WTC11 (cell line): ENCODE measurements at regions not wholly inside any gene's neighbourhood (a gene's known extent, or its start where the extent isn't known, plus 50 kb on each side); places are given as distances from the start of the nearest gene placed in this dataset.

Source experiments
- ATAC-seq: fragments of 200-7000 bp; cut with Tn5 transposase; 2 replicates; pipeline ENCODE4 v1.10.0; 2021; ENCODE audit warnings: mild to moderate bottlenecking, moderate library complexity
- CTCF ChIA-PET: fragments of 300-600 bp; sonication (Branson Sonifier 250); formaldehyde crosslinking; loops from one replicate; lab custom pipeline; 2021; ENCODE audit warnings: antibody characterized with exemption; lab: Charles Lee
- POLR2A ChIA-PET: fragments of 350-600 bp; sonication (Branson Sonifier 250); formaldehyde crosslinking; loops from one replicate; lab custom pipeline; 2021; ENCODE audit warnings: antibody characterized with exemption; lab: Charles Lee
- DNase-seq: peaks from one replicate; pipeline ENCODE4 v3.0.0; 2021; ENCODE audit warnings: low spot score
- H3K27ac Mint-ChIP-seq: 2 replicates; pipeline ENCODE4 v1.8.0; 2021; ENCODE audit warnings: mixed read lengths
- H3K27me3 Mint-ChIP-seq: 2 replicates; pipeline ENCODE4 v1.8.0; 2021; ENCODE audit warnings: low read depth, mild to moderate bottlenecking, moderate library complexity, mixed read lengths
- H3K36me3 Mint-ChIP-seq: 2 replicates; pipeline ENCODE4 v1.8.0; 2021; ENCODE audit warnings: mixed read lengths
- H3K4me1 Mint-ChIP-seq: 2 replicates; pipeline ENCODE4 v1.8.0; 2022; ENCODE audit warnings: mixed read lengths
- H3K4me3 Mint-ChIP-seq: 2 replicates; pipeline ENCODE4 v1.8.0; 2021; ENCODE audit warnings: mild to moderate bottlenecking, moderate library complexity, mixed read lengths
- H3K9me3 Mint-ChIP-seq: 2 replicates; pipeline ENCODE4 v1.8.0; 2021; ENCODE audit warnings: mixed read lengths
- ATF1 ChIP-seq: sonication (generic); formaldehyde crosslinking; IDR thresholded peaks from 2 replicates; pipeline ENCODE4 v1.8.1; 2023; ENCODE audit warnings: mild to moderate bottlenecking, moderate library complexity, missing genetic modification reagents
- ELF4 ChIP-seq: sonication (generic); formaldehyde crosslinking; IDR thresholded peaks from 2 replicates; pipeline ENCODE4 v1.8.1; 2022; ENCODE audit warnings: low read depth, mild to moderate bottlenecking, moderate library complexity, missing genetic modification reagents
- GTF2I ChIP-seq: fragments of 250-450 bp; sonication (Bioruptor Pico); conservative IDR thresholded peaks from 2 replicates; pipeline ENCODE4 v1.4.0; 2021; ENCODE audit warnings: mild to moderate bottlenecking
- HMGA2 ChIP-seq: fragments of 250-450 bp; sonication (Bioruptor Pico); IDR thresholded peaks from 2 replicates; pipeline ENCODE4 v1.4.0; 2021; ENCODE audit warnings: mild to moderate bottlenecking, moderate library complexity
- IRF2 ChIP-seq: sonication (generic); formaldehyde crosslinking; IDR thresholded peaks from 2 replicates; pipeline ENCODE4 v1.8.0; 2022; ENCODE audit warnings: low read depth, missing genetic modification reagents, borderline replicate concordance
- JAZF1 ChIP-seq: fragments of 250-450 bp; sonication (Bioruptor Pico); IDR thresholded peaks from 2 replicates; pipeline ENCODE4 v1.9.0; 2021; ENCODE audit warnings: moderate library complexity, mild to moderate bottlenecking, inconsistent platforms
- KAT7 ChIP-seq: sonication (generic); formaldehyde crosslinking; IDR thresholded peaks from 2 replicates; pipeline ENCODE4 v1.8.1; 2023; ENCODE audit warnings: missing genetic modification reagents, mild to moderate bottlenecking, borderline replicate concordance
- NFATC4 ChIP-seq: fragments of 250-450 bp; sonication (Bioruptor Pico); IDR thresholded peaks from 2 replicates; pipeline ENCODE4 v1.9.0; 2021; ENCODE audit warnings: mild to moderate bottlenecking
- NFE2L1 ChIP-seq: sonication (generic); formaldehyde crosslinking; IDR thresholded peaks from 2 replicates; pipeline ENCODE4 v1.8.1; 2023; ENCODE audit warnings: missing genetic modification reagents
- NR1H2 ChIP-seq: sonication (generic); formaldehyde crosslinking; IDR thresholded peaks from 2 replicates; pipeline ENCODE4 v1.9.0; 2021; ENCODE audit warnings: mild to moderate bottlenecking, moderate library complexity, missing genetic modification reagents
- NR2C2 ChIP-seq: sonication (generic); formaldehyde crosslinking; IDR thresholded peaks from 2 replicates; pipeline ENCODE4 v1.8.0; 2022; ENCODE audit warnings: mild to moderate bottlenecking, missing genetic modification reagents
- PRRX2 ChIP-seq: fragments of 250-450 bp; sonication (Bioruptor Pico); IDR thresholded peaks from 2 replicates; pipeline ENCODE4 v1.8.0; 2021; ENCODE audit warnings: mild to moderate bottlenecking
- TCF7 ChIP-seq: sonication (generic); formaldehyde crosslinking; IDR thresholded peaks from 2 replicates; pipeline ENCODE4 v1.8.0; 2022; ENCODE audit warnings: mild to moderate bottlenecking, low read depth, missing genetic modification reagents, moderate library complexity
- TP53 ChIP-seq: sonication (generic); formaldehyde crosslinking; IDR thresholded peaks from 2 replicates; pipeline ENCODE4 v1.8.1; 2023; ENCODE audit warnings: mild to moderate bottlenecking, missing genetic modification reagents
- ZBTB21 ChIP-seq: sonication (generic); formaldehyde crosslinking; IDR thresholded peaks from 2 replicates; pipeline ENCODE4 v1.8.1; 2023; ENCODE audit warnings: mild to moderate bottlenecking, missing genetic modification reagents, borderline replicate concordance
- ZNF121 ChIP-seq: sonication (generic); formaldehyde crosslinking; IDR thresholded peaks from 2 replicates; pipeline ENCODE4 v1.8.0; 2023; ENCODE audit warnings: missing genetic modification reagents
- ZNF138 ChIP-seq: sonication (generic); formaldehyde crosslinking; conservative IDR thresholded peaks from 2 replicates; pipeline ENCODE4 v1.8.1; 2022; ENCODE audit warnings: mild to moderate bottlenecking, moderate library complexity, missing genetic modification reagents
- ZNF232 ChIP-seq: sonication (generic); formaldehyde crosslinking; IDR thresholded peaks from 2 replicates; pipeline ENCODE4 v1.8.0; 2022; ENCODE audit warnings: mild to moderate bottlenecking, missing genetic modification reagents
- ZNF396 ChIP-seq: fragments of 250-450 bp; sonication (Bioruptor Pico); IDR thresholded peaks from 2 replicates; pipeline ENCODE4 v1.8.0; 2021; ENCODE audit warnings: mild to moderate bottlenecking, moderate library complexity, borderline replicate concordance
- TF ChIP-seq, protein P1 (sequence below): sonication (generic); formaldehyde crosslinking; IDR thresholded peaks from 2 replicates; pipeline ENCODE4 v1.8.0; 2022; ENCODE audit warnings: mild to moderate bottlenecking, missing genetic modification reagents
- TF ChIP-seq, protein P2 (sequence below): sonication (generic); formaldehyde crosslinking; IDR thresholded peaks from 2 replicates; pipeline ENCODE4 v1.8.1; 2023; ENCODE audit warnings: mild to moderate bottlenecking, missing genetic modification reagents, moderate library complexity
- TF ChIP-seq, protein P3 (sequence below): sonication (generic); formaldehyde crosslinking; IDR thresholded peaks from 2 replicates; pipeline ENCODE4 v1.8.1; 2023; ENCODE audit warnings: mild to moderate bottlenecking, missing genetic modification reagents
- TF ChIP-seq, protein P4 (sequence below): sonication (generic); formaldehyde crosslinking; IDR thresholded peaks from 2 replicates; pipeline ENCODE4 v1.8.0; 2023; ENCODE audit warnings: missing genetic modification reagents
- TF ChIP-seq, protein P5 (sequence below): sonication (generic); formaldehyde crosslinking; IDR thresholded peaks from 2 replicates; pipeline ENCODE4 v1.8.1; 2022; ENCODE audit warnings: mild to moderate bottlenecking, moderate library complexity, missing genetic modification reagents
- TF ChIP-seq, protein P6 (sequence below): sonication (generic); formaldehyde crosslinking; IDR thresholded peaks from 2 replicates; pipeline ENCODE4 v1.8.1; 2023; ENCODE audit warnings: mild to moderate bottlenecking, missing genetic modification reagents, moderate library complexity
- TF ChIP-seq, protein P7 (sequence below): sonication (generic); formaldehyde crosslinking; conservative IDR thresholded peaks from 2 replicates; pipeline ENCODE4 v1.8.1; 2023; ENCODE audit warnings: mild to moderate bottlenecking, low read depth, missing genetic modification reagents, moderate library complexity

DNA sequence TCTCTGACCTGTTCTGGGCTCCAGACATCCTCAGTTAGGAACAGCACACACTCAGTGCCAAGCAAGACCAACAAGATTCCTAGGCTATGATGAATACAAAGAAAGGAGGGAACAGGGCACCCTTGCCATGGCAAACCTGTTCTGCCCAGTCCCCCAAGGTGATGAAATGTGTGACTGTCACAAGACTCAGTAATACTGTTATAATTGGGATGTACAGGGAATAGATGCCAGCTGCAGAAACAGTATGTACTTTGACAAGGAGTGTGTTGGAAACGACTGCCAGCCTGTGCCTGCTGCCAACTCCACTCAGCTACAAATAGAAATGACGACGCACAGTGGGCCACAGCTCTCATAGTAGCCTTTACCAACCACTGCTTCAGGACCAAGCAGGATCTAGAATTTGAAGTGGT is 453.0 kb downstream of the EFNA5 start:
- no peak for DNase-seq
- Mint-ChIP-seq H3K4me1 (no peaks in the 10 kb centered on the region), H3K27ac (no peak overlapping the region), H3K4me3 (no peak overlapping the region), H3K27me3 (no peaks in the 10 kb centered on the region), H3K9me3 (no peaks in the 10 kb centered on the region), H3K36me3 (no peaks in the 10 kb centered on the region)
- POLR2A ChIA-PET = no interaction called here
- CTCF ChIA-PET = no interaction called here
- TF ChIP-seq, protein P1, sequence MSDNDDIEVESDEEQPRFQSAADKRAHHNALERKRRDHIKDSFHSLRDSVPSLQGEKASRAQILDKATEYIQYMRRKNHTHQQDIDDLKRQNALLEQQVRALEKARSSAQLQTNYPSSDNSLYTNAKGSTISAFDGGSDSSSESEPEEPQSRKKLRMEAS (CRISPR knock-in tag) = no peak
- TF ChIP-seq TP53 (no peak), TCF7 (CRISPR knock-in tag) (no peak), NFE2L1 (CRISPR knock-in tag) (no peak), ATF1 (CRISPR knock-in tag) (no peak), NR1H2 (CRISPR knock-in tag) (no peak), ZNF396 (no peak), PRRX2 (CRISPR knock-in tag) (no peak), KAT7 (CRISPR knock-in tag) (no peak)
- TF ChIP-seq, protein P2, sequence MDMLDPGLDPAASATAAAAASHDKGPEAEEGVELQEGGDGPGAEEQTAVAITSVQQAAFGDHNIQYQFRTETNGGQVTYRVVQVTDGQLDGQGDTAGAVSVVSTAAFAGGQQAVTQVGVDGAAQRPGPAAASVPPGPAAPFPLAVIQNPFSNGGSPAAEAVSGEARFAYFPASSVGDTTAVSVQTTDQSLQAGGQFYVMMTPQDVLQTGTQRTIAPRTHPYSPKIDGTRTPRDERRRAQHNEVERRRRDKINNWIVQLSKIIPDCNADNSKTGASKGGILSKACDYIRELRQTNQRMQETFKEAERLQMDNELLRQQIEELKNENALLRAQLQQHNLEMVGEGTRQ (CRISPR knock-in tag) = no peak
- no peak for ATAC-seq

DNA sequence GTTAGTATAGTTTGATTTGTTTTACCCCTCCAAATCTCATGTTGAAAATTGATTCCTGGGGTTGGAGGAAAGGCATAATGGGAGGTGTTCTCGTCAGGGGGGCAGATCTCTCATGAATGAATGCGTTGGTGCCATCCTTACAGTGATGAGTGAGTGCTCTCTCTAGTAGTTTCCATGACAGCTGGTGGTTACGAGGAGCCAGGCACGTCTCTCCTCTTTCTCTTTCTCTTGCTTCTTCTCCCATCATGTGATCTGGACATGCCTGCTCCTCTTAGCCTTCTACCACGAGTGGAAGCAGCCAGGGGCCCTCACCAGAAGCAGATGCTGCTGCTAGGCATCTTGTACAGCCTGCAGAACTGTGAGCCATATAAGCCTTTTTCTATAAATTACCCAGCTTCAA is 454.1 kb downstream of the EFNA5 start:
- no peak for DNase-seq
- H3K36me3 Mint-ChIP-seq = no peaks in the 10 kb centered on the region
- POLR2A ChIA-PET = no interaction called here
- H3K27me3 Mint-ChIP-seq = no peaks in the 10 kb centered on the region
- TF ChIP-seq, protein P3, sequence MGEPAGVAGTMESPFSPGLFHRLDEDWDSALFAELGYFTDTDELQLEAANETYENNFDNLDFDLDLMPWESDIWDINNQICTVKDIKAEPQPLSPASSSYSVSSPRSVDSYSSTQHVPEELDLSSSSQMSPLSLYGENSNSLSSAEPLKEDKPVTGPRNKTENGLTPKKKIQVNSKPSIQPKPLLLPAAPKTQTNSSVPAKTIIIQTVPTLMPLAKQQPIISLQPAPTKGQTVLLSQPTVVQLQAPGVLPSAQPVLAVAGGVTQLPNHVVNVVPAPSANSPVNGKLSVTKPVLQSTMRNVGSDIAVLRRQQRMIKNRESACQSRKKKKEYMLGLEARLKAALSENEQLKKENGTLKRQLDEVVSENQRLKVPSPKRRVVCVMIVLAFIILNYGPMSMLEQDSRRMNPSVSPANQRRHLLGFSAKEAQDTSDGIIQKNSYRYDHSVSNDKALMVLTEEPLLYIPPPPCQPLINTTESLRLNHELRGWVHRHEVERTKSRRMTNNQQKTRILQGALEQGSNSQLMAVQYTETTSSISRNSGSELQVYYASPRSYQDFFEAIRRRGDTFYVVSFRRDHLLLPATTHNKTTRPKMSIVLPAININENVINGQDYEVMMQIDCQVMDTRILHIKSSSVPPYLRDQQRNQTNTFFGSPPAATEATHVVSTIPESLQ (CRISPR knock-in tag) = no peak
- TF ChIP-seq, protein P4, sequence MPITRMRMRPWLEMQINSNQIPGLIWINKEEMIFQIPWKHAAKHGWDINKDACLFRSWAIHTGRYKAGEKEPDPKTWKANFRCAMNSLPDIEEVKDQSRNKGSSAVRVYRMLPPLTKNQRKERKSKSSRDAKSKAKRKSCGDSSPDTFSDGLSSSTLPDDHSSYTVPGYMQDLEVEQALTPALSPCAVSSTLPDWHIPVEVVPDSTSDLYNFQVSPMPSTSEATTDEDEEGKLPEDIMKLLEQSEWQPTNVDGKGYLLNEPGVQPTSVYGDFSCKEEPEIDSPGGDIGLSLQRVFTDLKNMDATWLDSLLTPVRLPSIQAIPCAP (CRISPR knock-in tag) = no peak
- TF ChIP-seq PRRX2 (CRISPR knock-in tag) (no peak), GTF2I (CRISPR knock-in tag) (no peak), NFE2L1 (CRISPR knock-in tag) (no peak), NFATC4 (CRISPR knock-in tag) (no peak), IRF2 (CRISPR knock-in tag) (no peak)
- TF ChIP-seq, protein P5, sequence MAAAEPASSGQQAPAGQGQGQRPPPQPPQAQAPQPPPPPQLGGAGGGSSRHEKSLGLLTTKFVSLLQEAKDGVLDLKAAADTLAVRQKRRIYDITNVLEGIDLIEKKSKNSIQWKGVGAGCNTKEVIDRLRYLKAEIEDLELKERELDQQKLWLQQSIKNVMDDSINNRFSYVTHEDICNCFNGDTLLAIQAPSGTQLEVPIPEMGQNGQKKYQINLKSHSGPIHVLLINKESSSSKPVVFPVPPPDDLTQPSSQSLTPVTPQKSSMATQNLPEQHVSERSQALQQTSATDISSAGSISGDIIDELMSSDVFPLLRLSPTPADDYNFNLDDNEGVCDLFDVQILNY = no peak
- no peak for ATAC-seq
- H3K27ac Mint-ChIP-seq = no peak overlapping the region
- H3K4me3 Mint-ChIP-seq = no peak overlapping the region
- no peaks in the 10 kb centered on the region for H3K4me1 Mint-ChIP-seq
- CTCF ChIA-PET = interaction anchor here (2.0 kb wide), 1 partner anchor 31 kb away, joined by 6 read pairs; no protein-coding TSS in a partner anchor
- H3K9me3 Mint-ChIP-seq = no peaks in the 10 kb centered on the region

DNA sequence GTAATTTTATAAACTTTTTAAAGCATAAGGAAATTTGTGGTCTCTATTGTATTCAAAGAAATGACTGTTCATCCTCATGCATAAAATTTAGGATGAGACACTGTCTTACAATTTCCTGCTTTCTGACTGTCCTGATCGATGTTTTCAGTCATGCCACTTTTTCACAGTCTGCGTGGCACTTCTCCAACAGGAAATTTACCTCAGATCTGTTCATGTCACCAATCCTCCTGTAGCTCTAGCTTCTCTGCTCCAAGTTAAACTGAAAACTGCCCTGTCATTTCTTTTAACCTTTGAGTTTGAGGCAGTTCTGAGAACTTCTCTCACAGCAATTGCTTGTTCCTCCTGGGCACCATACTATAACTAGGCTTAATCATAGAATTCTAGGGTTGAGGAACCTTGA is 455.1 kb downstream of the EFNA5 start:
- no peaks in the 10 kb centered on the region for H3K36me3 Mint-ChIP-seq
- H3K9me3 Mint-ChIP-seq = no peaks in the 10 kb centered on the region
- H3K4me1 Mint-ChIP-seq = no peaks in the 10 kb centered on the region
- peak overlapping the region; percentile 17 for H3K27ac Mint-ChIP-seq
- POLR2A ChIA-PET = no interaction called here
- no peaks in the 10 kb centered on the region for H3K27me3 Mint-ChIP-seq
- ATAC-seq (no peak), DNase-seq (no peak)
- no peak overlapping the region for H3K4me3 Mint-ChIP-seq
- CTCF ChIA-PET = interaction anchor here (0.7 to 2.0 kb wide), 2 partner anchors 32 to 357 kb away, joined by 3 to 6 read pairs; no protein-coding TSS in a partner anchor
- no peak for TF ChIP-seq IRF2 (CRISPR knock-in tag)
- no peak for TF ChIP-seq ZNF138
- TF ChIP-seq HMGA2 (CRISPR knock-in tag) = no peak
- no peak for TF ChIP-seq JAZF1 (CRISPR knock-in tag)
- no peak for TF ChIP-seq NR2C2 (CRISPR knock-in tag)
- TF ChIP-seq, protein P6, sequence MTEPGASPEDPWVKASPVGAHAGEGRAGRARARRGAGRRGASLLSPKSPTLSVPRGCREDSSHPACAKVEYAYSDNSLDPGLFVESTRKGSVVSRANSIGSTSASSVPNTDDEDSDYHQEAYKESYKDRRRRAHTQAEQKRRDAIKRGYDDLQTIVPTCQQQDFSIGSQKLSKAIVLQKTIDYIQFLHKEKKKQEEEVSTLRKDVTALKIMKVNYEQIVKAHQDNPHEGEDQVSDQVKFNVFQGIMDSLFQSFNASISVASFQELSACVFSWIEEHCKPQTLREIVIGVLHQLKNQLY = no peak
- no peak for TF ChIP-seq ZNF232
- TF ChIP-seq ELF4 (CRISPR knock-in tag) = no peak
- TF ChIP-seq, protein P7, sequence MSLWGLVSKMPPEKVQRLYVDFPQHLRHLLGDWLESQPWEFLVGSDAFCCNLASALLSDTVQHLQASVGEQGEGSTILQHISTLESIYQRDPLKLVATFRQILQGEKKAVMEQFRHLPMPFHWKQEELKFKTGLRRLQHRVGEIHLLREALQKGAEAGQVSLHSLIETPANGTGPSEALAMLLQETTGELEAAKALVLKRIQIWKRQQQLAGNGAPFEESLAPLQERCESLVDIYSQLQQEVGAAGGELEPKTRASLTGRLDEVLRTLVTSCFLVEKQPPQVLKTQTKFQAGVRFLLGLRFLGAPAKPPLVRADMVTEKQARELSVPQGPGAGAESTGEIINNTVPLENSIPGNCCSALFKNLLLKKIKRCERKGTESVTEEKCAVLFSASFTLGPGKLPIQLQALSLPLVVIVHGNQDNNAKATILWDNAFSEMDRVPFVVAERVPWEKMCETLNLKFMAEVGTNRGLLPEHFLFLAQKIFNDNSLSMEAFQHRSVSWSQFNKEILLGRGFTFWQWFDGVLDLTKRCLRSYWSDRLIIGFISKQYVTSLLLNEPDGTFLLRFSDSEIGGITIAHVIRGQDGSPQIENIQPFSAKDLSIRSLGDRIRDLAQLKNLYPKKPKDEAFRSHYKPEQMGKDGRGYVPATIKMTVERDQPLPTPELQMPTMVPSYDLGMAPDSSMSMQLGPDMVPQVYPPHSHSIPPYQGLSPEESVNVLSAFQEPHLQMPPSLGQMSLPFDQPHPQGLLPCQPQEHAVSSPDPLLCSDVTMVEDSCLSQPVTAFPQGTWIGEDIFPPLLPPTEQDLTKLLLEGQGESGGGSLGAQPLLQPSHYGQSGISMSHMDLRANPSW (CRISPR knock-in tag) = no peak
- TF ChIP-seq ZBTB21 (CRISPR knock-in tag) = no peak
- no peak for TF ChIP-seq ZNF121 (CRISPR knock-in tag)
